H9 (cell line): ENCODE measurements at regions not wholly inside any gene's neighbourhood (a gene's known extent, or its start where the extent isn't known, plus 50 kb on each side); places are given as distances from the start of the nearest gene placed in this dataset.
A peak's percentile ranks its signal among the peaks of the same experiment; 100 is the strongest.

Source experiments
- DNase-seq: peaks from one replicate; pipeline ENCODE4 v3.0.0-alpha.2; 2017
- H2AFZ ChIP-seq: one replicate; pipeline ENCODE4 v1.6.1; 2013; ENCODE audit warnings: mild to moderate bottlenecking, low read length, control low read depth, moderate library complexity
- H2AK5ac ChIP-seq: 2 replicates; pipeline ENCODE4 v1.6.1; 2013; ENCODE audit warnings: low read length, control low read depth, mixed read lengths; ENCODE audit not compliant: insufficient read length
- H2BK120ac ChIP-seq: one replicate; pipeline ENCODE4 v1.6.1; 2013; ENCODE audit warnings: low read depth, mild to moderate bottlenecking, low read length, control low read depth, inconsistent platforms; ENCODE audit not compliant: poor library complexity, severe bottlenecking
- H2BK12ac ChIP-seq: 2 replicates; pipeline ENCODE4 v1.6.1; 2013; ENCODE audit warnings: low read length, control low read depth, mixed read lengths, low read depth; ENCODE audit not compliant: insufficient read length
- H2BK15ac ChIP-seq: 2 replicates; pipeline ENCODE4 v1.6.1; 2013; ENCODE audit warnings: low read depth, low read length, control low read depth
- H2BK20ac ChIP-seq: one replicate; pipeline ENCODE4 v1.6.1; 2013; ENCODE audit warnings: low read depth, mild to moderate bottlenecking, low read length, control low read depth, inconsistent platforms; ENCODE audit not compliant: poor library complexity, severe bottlenecking
- H2BK5ac ChIP-seq: 2 replicates; pipeline ENCODE4 v1.6.1; 2013; ENCODE audit warnings: low read length, control low read depth, mixed read lengths; ENCODE audit not compliant: insufficient read length
- H3K14ac ChIP-seq: 2 replicates; pipeline ENCODE4 v1.6.1; 2013; ENCODE audit warnings: low read length, control low read depth; ENCODE audit not compliant: insufficient read depth
- H3K18ac ChIP-seq: 2 replicates; pipeline ENCODE4 v1.6.1; 2013; ENCODE audit warnings: low read depth, mild to moderate bottlenecking, mixed read lengths, low read length, control low read depth; ENCODE audit not compliant: insufficient read length
- H3K23ac ChIP-seq: 2 replicates; pipeline ENCODE4 v1.6.1; 2013; ENCODE audit warnings: low read length, control low read depth, mixed read lengths, low read depth; ENCODE audit not compliant: insufficient read length
- H3K23me2 ChIP-seq: 2 replicates; pipeline ENCODE4 v1.6.1; 2013; ENCODE audit warnings: low read depth, mild to moderate bottlenecking, mixed read lengths, low read length, control low read depth; ENCODE audit not compliant: insufficient read length, poor library complexity, severe bottlenecking
- H3K27ac ChIP-seq: 2 replicates; pipeline ENCODE4 v1.5.1; 2013; ENCODE audit warnings: low read length, control low read depth, mixed read lengths, low read depth; ENCODE audit not compliant: insufficient read length
- H3K27me3 ChIP-seq: 2 replicates; pipeline ENCODE4 v1.6.1; 2013; ENCODE audit warnings: low read length, control low read depth, inconsistent platforms; ENCODE audit not compliant: insufficient read depth
- H3K4ac ChIP-seq: 2 replicates; pipeline ENCODE4 v1.6.1; 2013; ENCODE audit warnings: low read depth, mild to moderate bottlenecking, control low read depth, inconsistent platforms, low read length, moderate library complexity
- H3K4me1 ChIP-seq: 2 replicates; pipeline ENCODE4 v1.6.1; 2013; ENCODE audit warnings: low read length, control low read depth, inconsistent platforms; ENCODE audit not compliant: insufficient read depth
- H3K4me2 ChIP-seq: 2 replicates; pipeline ENCODE4 v1.6.1; 2013; ENCODE audit warnings: low read length, control low read depth, mixed read lengths; ENCODE audit not compliant: insufficient read length, insufficient read depth
- H3K56ac ChIP-seq: 2 replicates; pipeline ENCODE4 v1.6.1; 2013; ENCODE audit warnings: low read depth, mild to moderate bottlenecking, mixed read lengths, low read length, control low read depth; ENCODE audit not compliant: insufficient read length
- H3K79me1 ChIP-seq: 2 replicates; pipeline ENCODE4 v1.6.1; 2013; ENCODE audit warnings: low read depth, mild to moderate bottlenecking, moderate library complexity, low read length, control low read depth, inconsistent platforms; ENCODE audit not compliant: insufficient read depth, poor library complexity, severe bottlenecking
- H3K79me2 ChIP-seq: 2 replicates; pipeline ENCODE4 v1.6.1; 2013; ENCODE audit warnings: low read length, control low read depth, inconsistent platforms; ENCODE audit not compliant: insufficient read depth
- H3K9ac ChIP-seq: 2 replicates; pipeline ENCODE4 v1.6.1; 2013; ENCODE audit warnings: low read length, control low read depth, mixed read lengths; ENCODE audit not compliant: insufficient read length; ENCODE audit errors: extremely low read depth
- H3K9me3 ChIP-seq: one replicate; pipeline ENCODE4 v1.6.1; 2013; ENCODE audit warnings: low read depth, low read length, inconsistent platforms; ENCODE audit not compliant: control insufficient read depth
- H3T11ph ChIP-seq: one replicate; pipeline ENCODE4 v1.6.1; 2013; ENCODE audit warnings: mild to moderate bottlenecking, low read length, control low read depth, inconsistent platforms
- H4K20me1 ChIP-seq: one replicate; pipeline ENCODE4 v1.6.1; 2013; ENCODE audit not compliant: control insufficient read depth, insufficient read length, insufficient read depth
- H4K5ac ChIP-seq: 2 replicates; pipeline ENCODE4 v1.6.1; 2013; ENCODE audit warnings: low read depth, mild to moderate bottlenecking, mixed read lengths, low read length, control low read depth; ENCODE audit not compliant: insufficient read length
- H4K8ac ChIP-seq: replicated peaks from 2 replicates; pipeline ENCODE4 v1.6.1; 2013; ENCODE audit warnings: low read length, control low read depth, mixed read lengths, low read depth; ENCODE audit not compliant: insufficient read length
- H4K91ac ChIP-seq: 2 replicates; pipeline ENCODE4 v1.6.1; 2013; ENCODE audit warnings: low read depth, mild to moderate bottlenecking, moderate library complexity, mixed read lengths, low read length, control low read depth; ENCODE audit not compliant: insufficient read length
- H3K27ac Mint-ChIP-seq, 3 experiments: 2 replicates in 2 of 3; 3 replicates in 1 of 3; pipeline ENCODE4 v1.8.0; 2020 to 2021; ENCODE audit warnings: mixed read lengths in 3 of 3, mild to moderate bottlenecking in 1 of 3, moderate library complexity in 1 of 3
- H3K27me3 Mint-ChIP-seq: 2 replicates; pipeline ENCODE4 v1.8.0; 2021; ENCODE audit warnings: low read depth, mild to moderate bottlenecking, moderate library complexity, mixed read lengths
- H3K36me3 Mint-ChIP-seq, 3 experiments: 2 replicates in 2 of 3; 3 replicates in 1 of 3; pipeline ENCODE4 v1.8.0; 2020 to 2021; ENCODE audit warnings: low read depth in 3 of 3, mixed read lengths in 3 of 3; ENCODE audit not compliant: insufficient read depth in 1 of 3
- H3K4me1 Mint-ChIP-seq, 2 experiments: 2 replicates each; pipeline ENCODE4 v1.8.0; 2020; ENCODE audit warnings: mixed read lengths in 2 of 2
- H3K4me3 Mint-ChIP-seq, 2 experiments: 2 replicates in 1 of 2; 3 replicates in 1 of 2; pipeline ENCODE4 v1.8.0; 2020 to 2021; ENCODE audit warnings: mild to moderate bottlenecking in 2 of 2, mixed read lengths in 2 of 2, moderate library complexity in 1 of 2
- H3K9me3 Mint-ChIP-seq, 2 experiments: 2 replicates in 1 of 2; 3 replicates in 1 of 2; pipeline ENCODE4 v1.8.0; 2020; ENCODE audit warnings: mild to moderate bottlenecking in 2 of 2, mixed read lengths in 2 of 2, moderate library complexity in 1 of 2
- CTCF ChIP-seq: fragments of 200-600 bp; sonication (generic); conservative IDR thresholded peaks from 3 replicates; pipeline ENCODE4 v1.8.0; 2021; ENCODE audit warnings: antibody characterized with exemption, mild to moderate bottlenecking
- WGBS: extraction: QIAGEN DNeasy Blood & Tissue Kit; methylation state at CpG from one replicate; pipeline ENCODE4 v1.1.7; 2013; ENCODE audit warnings: missing lambda C conversion rate, low lambda C conversion rate, mixed read lengths; ENCODE audit not compliant: insufficient read length; ENCODE audit errors: extremely low coverage; 5-methylcytosine and 5-hydroxymethylcytosine counted together

GRCh38 chr22:49408102-49408836, 419.4 kb downstream of the BRD1 start:
- H3K27ac Mint-ChIP-seq, result no peak overlapping the region; a peak in 1 of 7 replicates
- H2BK15ac ChIP-seq, result no peak overlapping the region
- no CpG with 5 or more reads among the region's 8 CpGs for whole genome bisulfite sequencing
- H3K79me1 ChIP-seq, result no peaks in the 10 kb centered on the region
- peaks cover 0 to 3% of the 10 kb centered on the region in 2 experiments; a peak in 1 of 5 replicates for H3K9me3 Mint-ChIP-seq
- H3K56ac ChIP-seq, result no peak overlapping the region
- H3K27me3 ChIP-seq, result no peaks in the 10 kb centered on the region
- H2BK12ac ChIP-seq, result no peak overlapping the region
- H3K9me3 ChIP-seq, result no peaks in the 10 kb centered on the region
- TF ChIP-seq CTCF, result no peak
- no peak overlapping the region for H3K4ac ChIP-seq
- H3K23me2 ChIP-seq, result no peaks in the 10 kb centered on the region
- peaks cover 9 to 12% of the 10 kb centered on the region in 2 experiments for H3K4me1 Mint-ChIP-seq
- no peak overlapping the region for H3T11ph ChIP-seq
- H3K79me2 ChIP-seq, result no peaks in the 10 kb centered on the region
- no peak overlapping the region for H2AK5ac ChIP-seq
- no peak overlapping the region for H3K14ac ChIP-seq
- no peak overlapping the region for H2BK120ac ChIP-seq
- no peak overlapping the region for H3K23ac ChIP-seq
- H2BK20ac ChIP-seq, result no peak overlapping the region
- no peak overlapping the region for H3K4me3 Mint-ChIP-seq
- no peak overlapping the region for H2AFZ ChIP-seq
- no peak overlapping the region for H3K27ac ChIP-seq
- no peak overlapping the region for H4K91ac ChIP-seq
- no peak overlapping the region for H4K5ac ChIP-seq
- no peak overlapping the region for H3K18ac ChIP-seq
- H3K27me3 Mint-ChIP-seq, result peaks cover 19% of the 10 kb centered on the region
- no peak overlapping the region for H3K4me2 ChIP-seq
- H4K20me1 ChIP-seq, result no peaks in the 10 kb centered on the region
- no peak overlapping the region for H3K9ac ChIP-seq
- no peaks in the 10 kb centered on the region for H3K4me1 ChIP-seq
- no peak overlapping the region for H2BK5ac ChIP-seq
- peaks cover 0 to 3% (median 0%) of the 10 kb centered on the region in 3 experiments; a peak in 3 of 7 replicates for H3K36me3 Mint-ChIP-seq
- peak; percentile 8 for DNase-seq
- H4K8ac ChIP-seq, result no peak overlapping the region
